ENCODE measurements at regions not wholly inside any gene's neighbourhood (a gene's known extent, or its start where the extent isn't known, plus 50 kb on each side); places are given as distances from the start of the nearest gene placed in this dataset.

DNA sequence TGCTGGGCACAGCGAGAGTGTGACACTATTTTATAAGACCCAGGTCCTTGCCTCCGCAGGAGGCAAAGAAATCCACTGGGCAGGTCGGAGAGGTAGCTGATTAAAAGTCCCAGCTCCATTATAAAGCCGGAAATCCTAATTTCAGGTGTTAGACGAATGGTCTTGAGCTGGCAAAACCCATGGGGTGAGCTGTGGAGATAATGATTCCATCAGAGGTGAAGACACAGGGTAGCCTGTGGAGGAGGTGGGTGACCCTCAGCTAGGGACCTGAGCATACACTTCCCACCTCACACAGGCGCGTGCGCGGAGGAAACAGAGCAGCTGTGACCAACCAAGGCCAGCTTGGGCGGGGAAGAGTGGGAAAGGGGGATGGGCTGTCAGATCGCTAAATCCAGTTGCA is 201.7 kb upstream of the CXCR4 start:
- no peaks in the 10 kb centered on the region; a peak in 1 of 5 replicates for H3K9me3 Mint-ChIP-seq

More for the DNA sequence above, 201.7 kb upstream of the CXCR4 start:
- no peak overlapping the region for H3K23ac ChIP-seq (ENCODE audit: insufficient read length, low read depth, low read length)
- no peak overlapping the region for H3K9ac ChIP-seq (ENCODE audit: extremely low read depth, insufficient read length, low read length)
- no peak overlapping the region for H3K4ac ChIP-seq (ENCODE audit: low read depth, low read length)
- Mint-ChIP-seq H3K36me3 (ENCODE audit: insufficient read depth in 1 of 3, low read depth in 3 of 3) (no peaks in the 10 kb centered on the region), H3K27me3 (ENCODE audit: low read depth) (no peaks in the 10 kb centered on the region; the same call in none of the 2 replicates), H3K4me3 (no peak overlapping the region), H3K4me1 (peaks cover 30% of the 10 kb centered on the region in 2 experiments), H3K27ac (no peak overlapping the region; a peak in 1 of 7 replicates)
- no peaks in the 10 kb centered on the region for H3K23me2 ChIP-seq (ENCODE audit: insufficient read length, low read depth, low read length, poor library complexity, severe bottlenecking)
- no peak overlapping the region for H4K91ac ChIP-seq (ENCODE audit: insufficient read length, low read depth, low read length)
- no CpG with 5 or more reads among the region's 11 CpGs for WGBS (ENCODE audit: extremely low coverage, insufficient read length, low lambda C conversion rate)
- H3K4me1 ChIP-seq (ENCODE audit: insufficient read depth, low read length): peaks cover 4% of the 10 kb centered on the region; the same call in 1 of the 2 replicates
- no peak overlapping the region for H3K27ac ChIP-seq (ENCODE audit: insufficient read length, low read depth, low read length)
- H3K9me3 ChIP-seq (ENCODE audit: control insufficient read depth, low read depth, low read length): no peaks in the 10 kb centered on the region
- no peak overlapping the region for H4K5ac ChIP-seq (ENCODE audit: insufficient read length, low read depth, low read length)
- no peak overlapping the region for H2BK20ac ChIP-seq (ENCODE audit: low read depth, low read length, poor library complexity, severe bottlenecking)
- H3K27me3 ChIP-seq (ENCODE audit: insufficient read depth, low read length): no peaks in the 10 kb centered on the region
- no peak overlapping the region for H3K14ac ChIP-seq (ENCODE audit: insufficient read depth, low read length)
- no peak overlapping the region for H4K8ac ChIP-seq (replicated peaks; ENCODE audit: insufficient read length, low read depth, low read length)
- no peak overlapping the region for H3T11ph ChIP-seq (ENCODE audit: low read length)
- H2BK120ac ChIP-seq (ENCODE audit: low read depth, low read length, poor library complexity, severe bottlenecking): no peak overlapping the region
- no peak overlapping the region for H3K4me2 ChIP-seq (ENCODE audit: insufficient read depth, insufficient read length, low read length)
- H3K79me2 ChIP-seq (ENCODE audit: insufficient read depth, low read length): no peaks in the 10 kb centered on the region
- DNase-seq: peak; percentile 38
- no peaks in the 10 kb centered on the region for H4K20me1 ChIP-seq (ENCODE audit: control insufficient read depth, insufficient read depth, insufficient read length)
- H2BK5ac ChIP-seq (ENCODE audit: insufficient read length, low read length): no peak overlapping the region
- no peak overlapping the region for H2BK12ac ChIP-seq (ENCODE audit: insufficient read length, low read depth, low read length)
- H3K56ac ChIP-seq (ENCODE audit: insufficient read length, low read depth, low read length): no peak overlapping the region
- H2AFZ ChIP-seq (ENCODE audit: low read length): no peak overlapping the region
- H2AK5ac ChIP-seq (ENCODE audit: insufficient read length, low read length): no peak overlapping the region
- H3K18ac ChIP-seq (ENCODE audit: insufficient read length, low read depth, low read length): no peak overlapping the region
- H2BK15ac ChIP-seq (ENCODE audit: low read depth, low read length): no peak overlapping the region
- TF ChIP-seq, protein P1, sequence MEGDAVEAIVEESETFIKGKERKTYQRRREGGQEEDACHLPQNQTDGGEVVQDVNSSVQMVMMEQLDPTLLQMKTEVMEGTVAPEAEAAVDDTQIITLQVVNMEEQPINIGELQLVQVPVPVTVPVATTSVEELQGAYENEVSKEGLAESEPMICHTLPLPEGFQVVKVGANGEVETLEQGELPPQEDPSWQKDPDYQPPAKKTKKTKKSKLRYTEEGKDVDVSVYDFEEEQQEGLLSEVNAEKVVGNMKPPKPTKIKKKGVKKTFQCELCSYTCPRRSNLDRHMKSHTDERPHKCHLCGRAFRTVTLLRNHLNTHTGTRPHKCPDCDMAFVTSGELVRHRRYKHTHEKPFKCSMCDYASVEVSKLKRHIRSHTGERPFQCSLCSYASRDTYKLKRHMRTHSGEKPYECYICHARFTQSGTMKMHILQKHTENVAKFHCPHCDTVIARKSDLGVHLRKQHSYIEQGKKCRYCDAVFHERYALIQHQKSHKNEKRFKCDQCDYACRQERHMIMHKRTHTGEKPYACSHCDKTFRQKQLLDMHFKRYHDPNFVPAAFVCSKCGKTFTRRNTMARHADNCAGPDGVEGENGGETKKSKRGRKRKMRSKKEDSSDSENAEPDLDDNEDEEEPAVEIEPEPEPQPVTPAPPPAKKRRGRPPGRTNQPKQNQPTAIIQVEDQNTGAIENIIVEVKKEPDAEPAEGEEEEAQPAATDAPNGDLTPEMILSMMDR (conservative IDR thresholded peaks at IDR 0.05): no peak
- no peaks in the 10 kb centered on the region for H3K79me1 ChIP-seq (ENCODE audit: insufficient read depth, low read depth, low read length, poor library complexity, severe bottlenecking)
